CD14-positive monocyte (primary cell): ENCODE measurements at regions not wholly inside any gene's neighbourhood (a gene's known extent, or its start where the extent isn't known, plus 50 kb on each side); places are given as distances from the start of the nearest gene placed in this dataset.

Experiments
- DNase-seq, 3 donors: peaks; one replicate each; pipeline ENCODE4 v3.0.0-alpha.2; 2011 to 2022
- H2AFZ ChIP-seq: 2 replicates; pipeline ENCODE4 v1.6.0; 2012; ENCODE audit warnings: mild to moderate bottlenecking, low read depth, low read length, inconsistent platforms; ENCODE audit not compliant: insufficient read depth, poor library complexity, severe bottlenecking
- H3K27ac ChIP-seq, 2 donors: 1 replicate in 1 of 2; 2 replicates in 1 of 2; pipeline ENCODE4 v1.5.1; 2012 to 2013; ENCODE audit warnings: low read length in 2 of 2, control low read depth in 1 of 2, inconsistent platforms in 1 of 2, low read depth in 1 of 2, mild to moderate bottlenecking in 1 of 2
- H3K27me3 ChIP-seq, 2 donors: one replicate each; pipeline versions ENCODE4 v1.6.0 to v1.6.1; 2011 to 2013; ENCODE audit warnings: low read length in 2 of 2; ENCODE audit not compliant: control insufficient read depth in 2 of 2, insufficient read depth in 2 of 2
- H3K36me3 ChIP-seq, 2 donors: replicated peaks in 1 of 2; 1 replicate in 1 of 2; 2 replicates in 1 of 2; pipeline versions ENCODE4 v1.5.1 to v1.6.1; 2012 to 2013; ENCODE audit warnings: low read length in 2 of 2, control low read depth in 1 of 2, inconsistent platforms in 1 of 2, mild to moderate bottlenecking in 1 of 2; ENCODE audit not compliant: insufficient read depth in 2 of 2, control insufficient read depth in 1 of 2
- H3K4me1 ChIP-seq, 2 donors: 1 replicate in 1 of 2; 2 replicates in 1 of 2; pipeline versions ENCODE4 v1.5.1 to v1.6.1; 2012 to 2013; ENCODE audit warnings: low read length in 2 of 2, control low read depth in 1 of 2, inconsistent platforms in 1 of 2, mild to moderate bottlenecking in 1 of 2, moderate library complexity in 1 of 2; ENCODE audit not compliant: insufficient read depth in 2 of 2, control insufficient read depth in 1 of 2
- H3K4me2 ChIP-seq: replicated peaks from 2 replicates; pipeline ENCODE3; 2012; ENCODE audit warnings: low read length, moderate library complexity, mild to moderate bottlenecking; ENCODE audit not compliant: poor library complexity, severe bottlenecking; ENCODE audit errors: extremely low read depth
- H3K4me3 ChIP-seq, 3 experiments: fragments of 200-600 bp in 1 of 3; sonication (generic) in 1 of 3; replicated peaks in 1 of 3; 1 replicate in 2 of 3; 2 replicates in 1 of 3; pipeline ENCODE4 v1.5.1; 2011 to 2013; ENCODE audit warnings: low read length in 3 of 3, mild to moderate bottlenecking in 3 of 3, control low read depth in 2 of 3, low read depth in 2 of 3, inconsistent platforms in 1 of 3, moderate library complexity in 1 of 3
- H3K79me2 ChIP-seq: 2 replicates; pipeline ENCODE4 v1.6.0; 2012; ENCODE audit warnings: mild to moderate bottlenecking, control low read depth, inconsistent platforms, low read length, moderate library complexity; ENCODE audit not compliant: insufficient read depth
- H3K9ac ChIP-seq: 2 replicates; pipeline ENCODE4 v1.6.0; 2017; ENCODE audit warnings: low read length, mild to moderate bottlenecking; ENCODE audit not compliant: insufficient read depth, poor library complexity, severe bottlenecking
- H3K9me3 ChIP-seq, 2 donors: replicated peaks in 1 of 2; 1 replicate in 1 of 2; 2 replicates in 1 of 2; pipeline versions ENCODE4 v1.5.1 to v1.6.1; 2012 to 2013; ENCODE audit warnings: low read length in 2 of 2, control low read depth in 1 of 2; ENCODE audit not compliant: control insufficient read depth in 1 of 2, insufficient read depth in 1 of 2
- H4K20me1 ChIP-seq: 2 replicates; pipeline ENCODE4 v1.6.0; 2012; ENCODE audit warnings: mild to moderate bottlenecking, low read length, control low read depth, moderate library complexity; ENCODE audit not compliant: insufficient read depth
- H3K27ac Mint-ChIP-seq, 7 donors: one replicate each; pipeline ENCODE4 v1.8.0; 2020; ENCODE audit warnings: mild to moderate bottlenecking in 7 of 7, mixed read lengths in 7 of 7, moderate library complexity in 6 of 7, inconsistent platforms in 2 of 7
- H3K27me3 Mint-ChIP-seq, 3 donors: one replicate each; pipeline ENCODE4 v1.8.0; 2021 to 2022; ENCODE audit warnings: low read depth in 3 of 3, mild to moderate bottlenecking in 3 of 3, mixed read lengths in 3 of 3, moderate library complexity in 3 of 3, inconsistent platforms in 1 of 3
- H3K36me3 Mint-ChIP-seq, 2 donors: one replicate each; pipeline ENCODE4 v1.8.0; 2020; ENCODE audit warnings: mixed read lengths in 2 of 2, inconsistent platforms in 1 of 2, mild to moderate bottlenecking in 1 of 2
- H3K4me1 Mint-ChIP-seq: one replicate; pipeline ENCODE4 v1.8.0; 2020; ENCODE audit warnings: mild to moderate bottlenecking, mixed read lengths
- H3K4me3 Mint-ChIP-seq, 2 donors: one replicate each; pipeline ENCODE4 v1.8.0; 2020; ENCODE audit warnings: mild to moderate bottlenecking in 2 of 2, mixed read lengths in 2 of 2, moderate library complexity in 1 of 2
- H3K9me3 Mint-ChIP-seq, 7 donors: one replicate each; pipeline ENCODE4 v1.8.0; 2020 to 2022; ENCODE audit warnings: mixed read lengths in 7 of 7, mild to moderate bottlenecking in 6 of 7, moderate library complexity in 6 of 7, inconsistent platforms in 2 of 7
- CTCF ChIP-seq: fragments of 200-600 bp; IDR thresholded peaks from one replicate; pipeline ENCODE4 v1.8.0; 2022; ENCODE audit warnings: antibody characterized with exemption, mild to moderate bottlenecking
- WGBS: methylation state at CpG from one replicate; pipeline ENCODE4 v1.1.5; 2013; ENCODE audit warnings: missing lambda C conversion rate; ENCODE audit not compliant: insufficient coverage; 5-methylcytosine and 5-hydroxymethylcytosine counted together
- intact Hi-C, 2 donors: fragments of 100-400 bp; cut with micrococcal nuclease; formaldehyde crosslinking; loops; one replicate each; pipeline versions ENCODE4 v1.15.0 to v1.15.1; 2023

- Histone ChIP-seq H3K4me1 (no peaks in the 10 kb centered on the region), H3K79me2 (no peaks in the 10 kb centered on the region), H3K36me3 (no peaks in the 10 kb centered on the region), H2AFZ (no peak overlapping the region), H3K27ac (no peak overlapping the region), H4K20me1 (no peaks in the 10 kb centered on the region), H3K9me3 (peaks cover 2 to 7% of the 10 kb centered on the region in 2 donors), H3K27me3 (no peaks in the 10 kb centered on the region), H3K9ac (no peak overlapping the region), H3K4me2 (no peak overlapping the region), H3K4me3 (no peak overlapping the region)
- Mint-ChIP-seq H3K36me3 (no peaks in the 10 kb centered on the region), H3K27ac (no peak overlapping the region), H3K27me3 (no peaks in the 10 kb centered on the region), H3K4me1 (no peaks in the 10 kb centered on the region), H3K9me3 (peaks cover 0 to 7% (median 0%) of the 10 kb centered on the region in 7 donors), H3K4me3 (no peak overlapping the region)
- no peak for TF ChIP-seq CTCF
- intact Hi-C loops, result no loop called here
- no CpG with 5 or more reads among the region's 1 CpG for WGBS
- DNase-seq, result no peak
Observed at GRCh38 chrX:5417381-5417780, 811.3 kb downstream of the NLGN4X start.

- Mint-ChIP-seq H3K27me3 (no peaks in the 10 kb centered on the region), H3K27ac (no peak overlapping the region), H3K9me3 (peaks cover 0 to 2% (median 0%) of the 10 kb centered on the region in 7 donors), H3K4me3 (no peak overlapping the region), H3K36me3 (no peaks in the 10 kb centered on the region), H3K4me1 (no peaks in the 10 kb centered on the region)
- H3K4me1 ChIP-seq, result no peaks in the 10 kb centered on the region
- H3K27ac ChIP-seq, result no peak overlapping the region
- peaks cover 0 to 4% of the 10 kb centered on the region in 2 donors for H3K9me3 ChIP-seq
- no peak overlapping the region for H3K4me3 ChIP-seq
- H2AFZ ChIP-seq, result no peak overlapping the region
- H3K79me2 ChIP-seq, result no peaks in the 10 kb centered on the region
- no peak for TF ChIP-seq CTCF
- no peak overlapping the region for H3K4me2 ChIP-seq
- no CpG with 5 or more reads among the region's 2 CpGs for WGBS
- H4K20me1 ChIP-seq, result no peaks in the 10 kb centered on the region
- H3K9ac ChIP-seq, result no peak overlapping the region
- DNase-seq, result no peak
- no peaks in the 10 kb centered on the region for H3K27me3 ChIP-seq
- intact Hi-C loops, result no loop called here
- H3K36me3 ChIP-seq, result no peaks in the 10 kb centered on the region
Observed at GRCh38 chrX:5415738-5416137, 812.9 kb downstream of the NLGN4X start.
